Ishikawa (cell line): ENCODE measurements at regions not wholly inside any gene's neighbourhood (a gene's known extent, or its start where the extent isn't known, plus 50 kb on each side); places are given as distances from the start of the nearest gene placed in this dataset.

Source experiments
- CEBPB ChIP-seq: IDR thresholded peaks from 2 replicates; pipeline ENCODE4 v1.6.1; 2012
- CREB1 ChIP-seq: IDR thresholded peaks from 2 replicates; pipeline ENCODE4 v1.6.1; 2012; ENCODE audit warnings: low read depth
- EP300 ChIP-seq: IDR thresholded peaks from 2 replicates; pipeline ENCODE4 v1.6.1; 2012; ENCODE audit warnings: borderline replicate concordance
- FOXM1 ChIP-seq: IDR thresholded peaks from 2 replicates; pipeline ENCODE4 v1.6.1; 2012; ENCODE audit warnings: low read depth, borderline replicate concordance
- RAD21 ChIP-seq: IDR thresholded peaks from 2 replicates; pipeline ENCODE4 v1.6.1; 2012; ENCODE audit warnings: low read depth
- TEAD4 ChIP-seq: IDR thresholded peaks from 2 replicates; pipeline ENCODE4 v1.6.1; 2012

- no peak for TF ChIP-seq RAD21
- no peak for TF ChIP-seq TEAD4
- TF ChIP-seq CEBPB, result no peak
- TF ChIP-seq CREB1, result no peak
- TF ChIP-seq FOXM1, result no peak
- no peak for TF ChIP-seq EP300
Measured at GRCh38 chr9:93771276-93771675, 183.9 kb downstream of the BARX1 start.
